ENCODE measurements at regions not wholly inside any gene's neighbourhood (a gene's known extent, or its start where the extent isn't known, plus 50 kb on each side); places are given as distances from the start of the nearest gene placed in this dataset.

DNA sequence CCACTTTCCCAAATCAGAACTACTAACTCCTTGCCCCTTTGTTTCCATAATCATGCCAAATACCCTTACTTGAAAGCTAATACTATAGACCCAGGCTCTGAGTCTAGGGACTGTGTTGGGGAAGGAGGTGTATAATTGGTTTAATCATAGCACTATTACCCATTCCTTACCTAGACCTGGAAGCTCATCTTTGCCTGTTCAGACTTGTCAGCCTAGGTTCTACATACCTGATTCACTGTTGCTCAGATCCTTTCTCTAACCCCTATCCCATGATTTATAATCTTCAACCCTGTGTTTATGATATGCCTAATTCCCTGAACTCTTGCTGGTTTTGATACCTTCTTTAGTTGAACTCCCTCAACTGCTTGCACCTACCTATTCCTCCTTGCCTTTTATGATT is 123.1 kb upstream of the GRIA3 start:
- no peak for DNase-seq (ENCODE audit: low spot score)
- Histone ChIP-seq H3K27ac (no peak overlapping the region), H3K4me3 (no peak overlapping the region)
- TF ChIP-seq, protein P1, sequence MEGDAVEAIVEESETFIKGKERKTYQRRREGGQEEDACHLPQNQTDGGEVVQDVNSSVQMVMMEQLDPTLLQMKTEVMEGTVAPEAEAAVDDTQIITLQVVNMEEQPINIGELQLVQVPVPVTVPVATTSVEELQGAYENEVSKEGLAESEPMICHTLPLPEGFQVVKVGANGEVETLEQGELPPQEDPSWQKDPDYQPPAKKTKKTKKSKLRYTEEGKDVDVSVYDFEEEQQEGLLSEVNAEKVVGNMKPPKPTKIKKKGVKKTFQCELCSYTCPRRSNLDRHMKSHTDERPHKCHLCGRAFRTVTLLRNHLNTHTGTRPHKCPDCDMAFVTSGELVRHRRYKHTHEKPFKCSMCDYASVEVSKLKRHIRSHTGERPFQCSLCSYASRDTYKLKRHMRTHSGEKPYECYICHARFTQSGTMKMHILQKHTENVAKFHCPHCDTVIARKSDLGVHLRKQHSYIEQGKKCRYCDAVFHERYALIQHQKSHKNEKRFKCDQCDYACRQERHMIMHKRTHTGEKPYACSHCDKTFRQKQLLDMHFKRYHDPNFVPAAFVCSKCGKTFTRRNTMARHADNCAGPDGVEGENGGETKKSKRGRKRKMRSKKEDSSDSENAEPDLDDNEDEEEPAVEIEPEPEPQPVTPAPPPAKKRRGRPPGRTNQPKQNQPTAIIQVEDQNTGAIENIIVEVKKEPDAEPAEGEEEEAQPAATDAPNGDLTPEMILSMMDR (IDR thresholded peaks at IDR 0.05): no peak

DNA sequence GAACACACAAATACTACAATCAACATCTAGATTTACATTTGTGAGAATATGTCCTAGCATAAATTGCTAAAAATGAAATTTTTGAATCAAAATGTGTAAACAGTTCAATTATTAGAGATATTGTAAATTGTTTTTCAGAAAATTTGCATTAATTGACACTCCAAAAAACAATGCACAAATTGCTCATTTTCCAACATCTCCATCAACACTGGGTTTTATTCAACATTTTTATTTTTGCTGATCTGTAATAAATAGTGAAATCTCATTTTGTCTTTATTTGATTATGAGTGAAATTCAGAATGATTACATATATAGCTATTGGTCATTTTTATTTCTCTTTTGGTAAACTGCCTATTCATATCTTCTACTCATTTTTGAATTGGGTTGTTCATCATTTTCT is 120.0 kb upstream of the GRIA3 start:
- no peak overlapping the region for H3K27ac ChIP-seq
- no peak for DNase-seq (ENCODE audit: low spot score)
- no peak overlapping the region for H3K4me3 ChIP-seq
- TF ChIP-seq, protein P1 (IDR thresholded peaks at IDR 0.05): no peak

DNA sequence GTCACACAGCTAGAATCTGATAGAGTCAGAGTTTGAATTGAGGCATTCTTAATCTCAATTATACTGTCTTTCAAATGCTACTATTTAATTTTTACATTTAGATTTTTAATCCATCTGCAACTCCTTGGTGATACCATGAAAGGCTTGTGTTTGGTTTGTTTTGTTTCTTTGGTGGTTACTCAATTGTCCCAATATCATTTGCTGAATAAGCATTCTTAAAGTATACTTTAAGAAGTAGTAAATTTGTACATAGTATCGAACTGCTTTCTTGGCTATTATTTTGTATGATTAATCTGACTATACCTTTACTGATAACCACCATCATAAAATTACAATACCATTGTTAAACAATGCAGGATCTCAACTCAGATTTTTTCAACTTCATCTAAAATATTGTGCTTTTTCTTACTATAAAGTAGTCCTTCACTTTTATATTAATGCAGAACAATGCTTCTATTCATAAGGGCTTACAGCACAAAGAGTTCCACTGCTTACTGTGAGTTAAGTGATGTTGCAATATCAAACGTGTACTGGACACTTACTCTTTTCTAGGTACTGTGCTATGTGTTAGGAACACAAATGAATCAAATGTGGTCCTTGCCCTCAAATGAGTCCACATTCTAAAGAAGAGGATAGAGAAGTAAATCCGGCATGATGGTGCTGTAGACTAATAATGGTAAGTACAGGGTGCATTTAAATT is 111.2 kb upstream of the GRIA3 start:
- TF ChIP-seq, protein P1 (IDR thresholded peaks at IDR 0.05): no peak
- no peak overlapping the region for H3K27ac ChIP-seq
- H3K4me3 ChIP-seq: no peak overlapping the region
- DNase-seq (ENCODE audit: low spot score): no peak

DNA sequence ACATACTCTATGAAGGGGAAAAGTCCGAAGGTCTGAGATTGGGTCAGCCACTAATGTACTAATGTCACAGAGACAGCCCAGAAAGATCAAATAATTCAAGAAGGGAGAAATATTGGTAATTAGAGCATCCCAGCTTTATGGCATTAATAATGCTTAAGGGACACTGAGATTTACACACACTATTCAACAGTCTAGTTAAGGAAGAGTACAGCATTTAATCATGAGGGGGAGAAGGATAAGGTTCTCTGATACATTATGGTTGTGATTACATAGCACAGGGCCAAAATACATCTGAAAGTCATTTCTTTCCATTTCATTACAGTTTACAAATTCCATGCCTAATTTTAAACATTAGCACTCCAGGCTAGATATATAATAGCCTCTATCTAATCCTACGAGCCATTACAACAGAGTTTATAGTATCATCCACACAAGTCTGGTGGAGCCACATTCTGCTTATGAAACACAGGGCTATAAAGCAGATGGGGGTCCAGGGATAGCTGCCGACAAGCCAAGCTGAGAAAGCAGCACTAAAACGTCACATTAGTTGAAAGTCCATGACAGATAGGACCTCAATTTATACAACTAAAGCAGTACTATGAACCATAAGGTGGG is 108.0 kb upstream of the GRIA3 start:
- H3K27ac ChIP-seq: no peak overlapping the region
- no peak overlapping the region for H3K4me3 ChIP-seq
- TF ChIP-seq, protein P1 (IDR thresholded peaks at IDR 0.05): no peak
- no peak for DNase-seq (ENCODE audit: low spot score)

DNA sequence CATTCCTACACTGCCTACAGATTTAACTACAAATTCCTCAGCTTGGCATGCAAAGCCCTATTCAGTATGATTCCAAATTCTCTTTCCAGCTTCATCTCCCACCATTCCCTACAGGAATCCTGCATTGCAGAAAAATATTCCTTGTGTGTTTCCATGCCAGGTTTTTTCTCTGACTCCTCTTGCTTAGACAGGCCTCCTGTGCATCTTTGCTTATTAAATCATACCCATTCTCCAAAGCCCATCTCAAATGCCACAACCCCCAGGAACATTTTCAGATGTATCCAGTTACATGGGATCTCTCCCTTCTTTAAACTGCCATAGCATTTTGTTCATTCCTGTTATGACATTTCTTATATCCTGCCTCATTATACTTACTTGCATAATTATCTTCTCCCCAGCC is 106.4 kb upstream of the GRIA3 start:
- DNase-seq (ENCODE audit: low spot score): no peak
- no peak overlapping the region for H3K4me3 ChIP-seq
- TF ChIP-seq, protein P1 (IDR thresholded peaks at IDR 0.05): no peak

DNA sequence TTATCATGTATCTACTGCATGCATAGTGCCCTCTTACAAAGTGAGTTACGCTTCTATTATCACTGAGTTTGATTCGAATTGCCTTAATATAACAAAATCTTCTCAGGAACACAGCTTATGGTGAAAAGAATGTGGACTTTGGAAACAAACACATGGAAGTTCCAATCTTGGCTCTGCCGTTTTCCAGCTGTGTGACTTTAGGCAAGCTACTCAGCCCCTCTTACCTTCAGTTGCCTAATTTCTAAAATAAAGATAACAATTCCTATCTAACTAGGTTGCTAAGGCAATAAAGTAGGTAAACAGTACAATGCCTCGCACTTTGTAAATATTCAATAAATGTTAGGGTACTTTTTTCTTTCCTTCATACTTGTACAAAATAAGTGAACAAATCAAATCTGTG is 104.0 kb upstream of the GRIA3 start:
- TF ChIP-seq, protein P1 (IDR thresholded peaks at IDR 0.05): no peak
- H3K4me3 ChIP-seq: no peak overlapping the region
- H3K27ac ChIP-seq: no peak overlapping the region
- DNase-seq (ENCODE audit: low spot score): no peak

More for the DNA sequence above, 106.4 kb upstream of the GRIA3 start:
- H3K27ac ChIP-seq: no peak overlapping the region

DNA sequence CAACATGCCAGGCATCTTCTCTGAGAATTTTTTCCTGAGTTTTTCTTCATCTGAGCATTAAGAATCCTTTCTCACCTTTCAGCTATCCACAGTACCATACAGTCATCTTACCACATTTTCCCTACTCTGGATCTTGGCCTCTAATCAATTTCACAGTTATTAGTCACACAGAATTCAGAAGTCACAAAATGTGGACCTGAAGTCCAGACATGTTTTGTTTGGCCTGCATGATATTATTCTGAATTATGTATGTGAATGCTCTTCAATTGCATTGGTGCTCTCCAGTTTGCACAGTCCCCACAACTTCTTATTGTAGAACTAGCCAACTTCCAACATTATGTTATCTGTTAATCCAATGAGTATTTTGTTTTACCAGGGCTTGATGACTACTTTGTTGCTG is 102.3 kb upstream of the GRIA3 start:
- no peak overlapping the region for H3K27ac ChIP-seq
- H3K4me3 ChIP-seq: no peak overlapping the region
- no peak for DNase-seq (ENCODE audit: low spot score)
- TF ChIP-seq, protein P1 (IDR thresholded peaks at IDR 0.05): no peak

Measured in coronary artery (tissue), 2 donors.